Vagina (tissue), 2 donors: ENCODE measurements at regions not wholly inside any gene's neighbourhood (a gene's known extent, or its start where the extent isn't known, plus 50 kb on each side); places are given as distances from the start of the nearest gene placed in this dataset.

Experiments
- POLR2A ChIP-seq, 2 donors: fragments of 450-650 bp; IDR thresholded peaks; one replicate each; pipeline ENCODE4 v1.6.1; 2017; ENCODE audit warnings: antibody characterized with exemption in 2 of 2, mild to moderate bottlenecking in 2 of 2, moderate library complexity in 2 of 2
- TF ChIP-seq, protein P1 (sequence below), 3 experiments: fragments of 450-650 bp in 2 of 3; fragments of 200-600 bp in 1 of 3; sonication (generic) in 1 of 3; IDR thresholded peaks; one replicate each; pipeline ENCODE4 v1.5.1; 2017 to 2019; ENCODE audit warnings: antibody characterized with exemption in 3 of 3, mild to moderate bottlenecking in 2 of 3, moderate library complexity in 2 of 3

DNA sequence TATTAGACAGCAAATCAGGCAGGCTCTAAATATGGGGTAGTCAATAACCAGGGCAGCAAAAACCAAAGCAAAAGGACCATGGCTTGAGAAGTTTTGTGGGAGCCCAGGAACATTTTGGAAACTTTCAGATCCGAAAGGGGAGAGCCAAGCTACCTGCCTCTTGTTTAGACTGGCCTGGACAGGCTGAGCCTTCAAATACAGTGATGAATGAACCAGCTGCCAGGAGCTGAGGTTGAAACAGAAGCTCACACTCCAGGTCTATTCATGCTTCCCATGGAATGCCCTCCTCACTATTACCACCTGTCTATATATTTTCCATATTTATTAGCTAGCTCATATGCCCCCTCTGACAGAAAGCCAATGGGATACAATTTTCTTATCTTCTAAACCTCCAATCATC, 150.8 kb upstream of the SLC44A1 start:
- TF ChIP-seq, protein P1, sequence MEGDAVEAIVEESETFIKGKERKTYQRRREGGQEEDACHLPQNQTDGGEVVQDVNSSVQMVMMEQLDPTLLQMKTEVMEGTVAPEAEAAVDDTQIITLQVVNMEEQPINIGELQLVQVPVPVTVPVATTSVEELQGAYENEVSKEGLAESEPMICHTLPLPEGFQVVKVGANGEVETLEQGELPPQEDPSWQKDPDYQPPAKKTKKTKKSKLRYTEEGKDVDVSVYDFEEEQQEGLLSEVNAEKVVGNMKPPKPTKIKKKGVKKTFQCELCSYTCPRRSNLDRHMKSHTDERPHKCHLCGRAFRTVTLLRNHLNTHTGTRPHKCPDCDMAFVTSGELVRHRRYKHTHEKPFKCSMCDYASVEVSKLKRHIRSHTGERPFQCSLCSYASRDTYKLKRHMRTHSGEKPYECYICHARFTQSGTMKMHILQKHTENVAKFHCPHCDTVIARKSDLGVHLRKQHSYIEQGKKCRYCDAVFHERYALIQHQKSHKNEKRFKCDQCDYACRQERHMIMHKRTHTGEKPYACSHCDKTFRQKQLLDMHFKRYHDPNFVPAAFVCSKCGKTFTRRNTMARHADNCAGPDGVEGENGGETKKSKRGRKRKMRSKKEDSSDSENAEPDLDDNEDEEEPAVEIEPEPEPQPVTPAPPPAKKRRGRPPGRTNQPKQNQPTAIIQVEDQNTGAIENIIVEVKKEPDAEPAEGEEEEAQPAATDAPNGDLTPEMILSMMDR (IDR thresholded peaks at IDR 0.05): no peak
- no peak for TF ChIP-seq POLR2A (IDR thresholded peaks at IDR 0.05)
